NOMO-1 treated with DMSO at 0.1 percent for 48 hours (cell line): ENCODE measurements at regions not wholly inside any gene's neighbourhood (a gene's known extent, or its start where the extent isn't known, plus 50 kb on each side); places are given as distances from the start of the nearest gene placed in this dataset.

Experiments used
- DNase-seq: peaks from one replicate; lab custom pipeline; 2025; ENCODE audit not compliant: unreplicated experiment; lab: John Stamatoyannopoulos, UW

- no peak for DNase-seq
Measured at GRCh38 chr5:87966213-87966612, 302.4 kb downstream of the TMEM161B start.

- no peak for DNase-seq
Measured at GRCh38 chr5:87954121-87954520, 314.5 kb downstream of the TMEM161B start.

- no peak for DNase-seq
Measured at GRCh38 chr5:87951661-87952060, 317.0 kb downstream of the TMEM161B start.

GRCh38 chr5:87949676-87950631 is 318.7 kb downstream of the TMEM161B start:
- DNase-seq: no peak

GRCh38 chr5:87948486-87948885 is 320.2 kb downstream of the TMEM161B start:
- no peak for DNase-seq

GRCh38 chr5:87946271-87946670 is 322.4 kb downstream of the TMEM161B start:
- no peak for DNase-seq

- no peak for DNase-seq
Measured at GRCh38 chr5:87945286-87945650, 323.4 kb downstream of the TMEM161B start.

- DNase-seq: no peak
Measured at GRCh38 chr5:87944553-87945285, 323.9 kb downstream of the TMEM161B start.

- no peak for DNase-seq
Measured at GRCh38 chr5:87940775-87941174, 327.9 kb downstream of the TMEM161B start.

GRCh38 chr5:87936667-87937066 is 332.0 kb downstream of the TMEM161B start:
- no peak for DNase-seq

GRCh38 chr5:87924436-87924835 is 344.2 kb downstream of the TMEM161B start:
- DNase-seq: no peak

- no peak for DNase-seq
Measured at GRCh38 chr5:87916320-87916719, 352.3 kb downstream of the TMEM161B start.

- DNase-seq: no peak
Measured at GRCh38 chr5:87912419-87912818, 356.2 kb downstream of the TMEM161B start.

- DNase-seq: no peak
Measured at GRCh38 chr5:87909382-87909781, 359.3 kb downstream of the TMEM161B start.

GRCh38 chr5:87906962-87907361 is 361.7 kb downstream of the TMEM161B start:
- DNase-seq: no peak

- DNase-seq: no peak
Measured at GRCh38 chr5:87900419-87900818, 368.2 kb downstream of the TMEM161B start.

GRCh38 chr5:87899721-87900131 is 368.9 kb downstream of the TMEM161B start:
- no peak for DNase-seq

GRCh38 chr5:87899208-87899661 is 369.4 kb downstream of the TMEM161B start:
- DNase-seq: no peak

GRCh38 chr5:87898574-87898973 is 370.1 kb downstream of the TMEM161B start:
- DNase-seq: no peak

GRCh38 chr5:87888139-87888538 is 380.5 kb downstream of the TMEM161B start:
- DNase-seq: no peak

- no peak for DNase-seq
Measured at GRCh38 chr5:87887247-87887646, 381.4 kb downstream of the TMEM161B start.

- no peak for DNase-seq
Measured at GRCh38 chr5:87886164-87886563, 382.5 kb downstream of the TMEM161B start.
